GM23338 (cell line): ENCODE measurements at regions not wholly inside any gene's neighbourhood (a gene's known extent, or its start where the extent isn't known, plus 50 kb on each side); places are given as distances from the start of the nearest gene placed in this dataset.

Source experiments
- CREB1 ChIP-seq: fragments of 250-450 bp; sonication (Bioruptor Pico); IDR thresholded peaks from 2 replicates; pipeline ENCODE4 v1.5.0; 2020; ENCODE audit warnings: low read depth, mild to moderate bottlenecking, moderate library complexity
- CTCF ChIP-seq, 2 experiments: fragments of 200-600 bp in 1 of 2; sonication (generic) in 1 of 2; conservative IDR thresholded peaks; 2 replicates each; pipeline versions ENCODE4 v1.5.1 to v1.6.1; 2016 to 2017; ENCODE audit warnings: antibody characterized with exemption in 2 of 2, low read depth in 2 of 2, mild to moderate bottlenecking in 2 of 2, moderate library complexity in 1 of 2
- ETS1 ChIP-seq: IDR thresholded peaks from 2 replicates; pipeline ENCODE4 v1.6.1; 2016; ENCODE audit warnings: antibody characterized with exemption
- EZH2 ChIP-seq: fragments of 200-600 bp; sonication (generic); IDR thresholded peaks from one replicate; pipeline ENCODE4 v1.8.0; 2017; ENCODE audit warnings: antibody characterized with exemption, mild to moderate bottlenecking, low read depth; ENCODE audit not compliant: unreplicated experiment
- EZH2phosphoT487 ChIP-seq: fragments of 200-600 bp; sonication (generic); IDR thresholded peaks from one replicate; pipeline ENCODE4 v1.8.1; 2018; ENCODE audit warnings: antibody characterized with exemption; ENCODE audit not compliant: unreplicated experiment
- JUNB ChIP-seq: IDR thresholded peaks from one replicate; pipeline ENCODE4 v1.6.1; 2016; ENCODE audit warnings: antibody characterized with exemption; ENCODE audit not compliant: unreplicated experiment
- NANOG ChIP-seq: IDR thresholded peaks from 2 replicates; pipeline ENCODE4 v1.6.1; 2016; ENCODE audit warnings: antibody characterized with exemption, borderline replicate concordance
- POLR2AphosphoS5 ChIP-seq: IDR thresholded peaks from 2 replicates; pipeline ENCODE4 v1.6.1; 2016; ENCODE audit warnings: antibody characterized with exemption, low read depth
- REST ChIP-seq: IDR thresholded peaks from one replicate; pipeline ENCODE4 v1.6.1; 2018; ENCODE audit warnings: antibody characterized with exemption; ENCODE audit not compliant: unreplicated experiment
- STAT1 ChIP-seq: IDR thresholded peaks from one replicate; pipeline ENCODE4 v1.6.1; 2016; ENCODE audit warnings: antibody characterized with exemption; ENCODE audit not compliant: unreplicated experiment
- ZNF114 ChIP-seq: fragments of 250-450 bp; sonication (Bioruptor Pico); IDR thresholded peaks from 2 replicates; pipeline ENCODE4 v1.5.0; 2020; ENCODE audit warnings: mild to moderate bottlenecking, moderate library complexity
- ZNF331 ChIP-seq: fragments of 250-450 bp; sonication (Bioruptor Pico); IDR thresholded peaks from 2 replicates; pipeline ENCODE4 v1.5.0; 2020; ENCODE audit warnings: low read depth, mild to moderate bottlenecking, moderate library complexity
- ZNF462 ChIP-seq: fragments of 250-450 bp; sonication (Bioruptor Pico); IDR thresholded peaks from 2 replicates; pipeline ENCODE4 v1.5.0; 2020; ENCODE audit warnings: mild to moderate bottlenecking, moderate library complexity

- peak; percentile 78 to 81 for TF ChIP-seq CTCF (conservative IDR thresholded peaks at IDR 0.05; ENCODE audit: low read depth in 2 of 2)
- TF ChIP-seq EZH2phosphoT487 = no peak
- no peak for TF ChIP-seq POLR2AphosphoS5
- no peak for TF ChIP-seq EZH2
- no peak for TF ChIP-seq ETS1
- no peak for TF ChIP-seq NANOG
- TF ChIP-seq ZNF114 (CRISPR knock-in tag) = no peak
- no peak for TF ChIP-seq REST
- TF ChIP-seq STAT1 = no peak
- no peak for TF ChIP-seq CREB1 (CRISPR knock-in tag)
- no peak for TF ChIP-seq JUNB
- TF ChIP-seq ZNF331 = no peak
- no peak for TF ChIP-seq ZNF462 (CRISPR knock-in tag)
Observed at GRCh38 chr9:12640016-12640587, 53.1 kb upstream of the TYRP1 start.
